ENCODE measurements at regions not wholly inside any gene's neighbourhood (a gene's known extent, or its start where the extent isn't known, plus 50 kb on each side); places are given as distances from the start of the nearest gene placed in this dataset.
"Not testable (repeated sequence)": the region's sequence is repeated elsewhere in the genome, so short reads cannot be mapped to it uniquely, and the experiment has no call there.

- intact Hi-C loops (cut with DNase I) = no loop called here
- ATAC-seq (no peak), DNase-seq (no peak)
Observed at GRCh38 chr4:180336494-180337090, 1906.6 kb upstream of the TENM3 start.

- no peak for DNase-seq
- no peak for ATAC-seq
- intact Hi-C loops (cut with DNase I) = no loop called here
Observed at GRCh38 chr4:180341926-180342325, 1901.3 kb upstream of the TENM3 start.

- intact Hi-C loops (cut with DNase I) = no loop called here
- DNase-seq (no peak), ATAC-seq (no peak)
Observed at GRCh38 chr4:180350901-180351300, 1892.3 kb upstream of the TENM3 start.

GRCh38 chr4:180356766-180357165 is 1886.4 kb upstream of the TENM3 start:
- DNase-seq (no peak), ATAC-seq (no peak)
- intact Hi-C loops (cut with DNase I) = no loop called here

- DNase-seq; intact Hi-C loops (cut with DNase I); ATAC-seq: not testable (repeated sequence)
Observed at GRCh38 chr4:180360113-180360512, 1883.1 kb upstream of the TENM3 start.

GRCh38 chr4:180363815-180364214 is 1879.4 kb upstream of the TENM3 start:
- ATAC-seq = no peak
- DNase-seq = no peak
- intact Hi-C loops (cut with DNase I) = no loop called here

GRCh38 chr4:180372691-180373090 is 1870.5 kb upstream of the TENM3 start:
- ATAC-seq = no peak
- intact Hi-C loops (cut with DNase I) = no loop called here

GRCh38 chr4:180377741-180378140 is 1865.5 kb upstream of the TENM3 start:
- DNase-seq (no peak), ATAC-seq (no peak)
- intact Hi-C loops (cut with DNase I) = no loop called here

More at GRCh38 chr4:180372691-180373090, 1870.5 kb upstream of the TENM3 start:
- no peak for DNase-seq

GRCh38 chr4:180380733-180381132 is 1862.5 kb upstream of the TENM3 start:
- no peak for ATAC-seq
- intact Hi-C loops (cut with DNase I) = no loop called here
- DNase-seq = no peak

- intact Hi-C loops (cut with DNase I) = no loop called here
- no peak for ATAC-seq
- no peak for DNase-seq
Observed at GRCh38 chr4:180391613-180392012, 1851.6 kb upstream of the TENM3 start.

GRCh38 chr4:180394312-180394711 is 1848.9 kb upstream of the TENM3 start:
- ATAC-seq (no peak), DNase-seq (no peak)
- intact Hi-C loops (cut with DNase I) = no loop called here

- intact Hi-C loops (cut with DNase I) = no loop called here
- ATAC-seq (no peak), DNase-seq (no peak)
Observed at GRCh38 chr4:180394730-180395129, 1848.5 kb upstream of the TENM3 start.

- ATAC-seq (no peak), DNase-seq (no peak)
- intact Hi-C loops (cut with DNase I) = no loop called here
Observed at GRCh38 chr4:180398564-180398963, 1844.6 kb upstream of the TENM3 start.

- ATAC-seq (no peak), DNase-seq (no peak)
- intact Hi-C loops (cut with DNase I) = no loop called here
Observed at GRCh38 chr4:180407275-180407885, 1835.8 kb upstream of the TENM3 start.

- intact Hi-C loops (cut with DNase I) = no loop called here
- ATAC-seq = no peak
- DNase-seq = no peak
Observed at GRCh38 chr4:180418819-180419531, 1824.2 kb upstream of the TENM3 start.

GRCh38 chr4:180422989-180423711 is 1820.1 kb upstream of the TENM3 start:
- intact Hi-C loops (cut with DNase I) = no loop called here
- no peak for ATAC-seq
- no peak for DNase-seq

GRCh38 chr4:180423712-180424057 is 1819.5 kb upstream of the TENM3 start:
- intact Hi-C loops (cut with DNase I) = no loop called here
- DNase-seq (no peak), ATAC-seq (no peak)

GRCh38 chr4:180426938-180427337 is 1816.3 kb upstream of the TENM3 start:
- ATAC-seq (no peak), DNase-seq (no peak)
- intact Hi-C loops (cut with DNase I) = no loop called here

GRCh38 chr4:180430283-180430682 is 1812.9 kb upstream of the TENM3 start:
- no peak for ATAC-seq
- no peak for DNase-seq
- intact Hi-C loops (cut with DNase I) = no loop called here
